ENCODE measurements at regions not wholly inside any gene's neighbourhood (a gene's known extent, or its start where the extent isn't known, plus 50 kb on each side); places are given as distances from the start of the nearest gene placed in this dataset.
"Not testable (repeated sequence)": the region's sequence is repeated elsewhere in the genome, so short reads cannot be mapped to it uniquely, and the experiment has no call there.

GRCh38 chr12:46569826-46570439, 197.4 kb upstream of the SLC38A2 start:
- DNase-seq: no peak

GRCh38 chr12:46567667-46568066, 195.1 kb upstream of the SLC38A2 start:
- no peak for DNase-seq

- DNase-seq: no peak
These were observed 190.2 kb upstream of the SLC38A2 start for GRCh38 chr12:46562625-46563225.

GRCh38 chr12:46561769-46562624, 189.4 kb upstream of the SLC38A2 start:
- DNase-seq: not testable (repeated sequence)

GRCh38 chr12:46560874-46561273, 188.3 kb upstream of the SLC38A2 start:
- no peak for DNase-seq

- no peak for DNase-seq
These were observed 187.5 kb upstream of the SLC38A2 start for GRCh38 chr12:46560089-46560488.

- no peak for DNase-seq
These were observed 186.7 kb upstream of the SLC38A2 start for GRCh38 chr12:46559311-46559710.

- DNase-seq: no peak
These were observed 186.1 kb upstream of the SLC38A2 start for GRCh38 chr12:46558677-46559076.

- no peak for DNase-seq
These were observed 185.2 kb upstream of the SLC38A2 start for GRCh38 chr12:46557539-46558373.

GRCh38 chr12:46556819-46557524, 184.4 kb upstream of the SLC38A2 start:
- DNase-seq: no peak

GRCh38 chr12:46556105-46556559, 183.6 kb upstream of the SLC38A2 start:
- no peak for DNase-seq

GRCh38 chr12:46555406-46555852, 182.9 kb upstream of the SLC38A2 start:
- no peak for DNase-seq

GRCh38 chr12:46554460-46554859, 181.9 kb upstream of the SLC38A2 start:
- no peak for DNase-seq

GRCh38 chr12:46553911-46554310, 181.3 kb upstream of the SLC38A2 start:
- no peak for DNase-seq

- no peak for DNase-seq
These were observed 180.7 kb upstream of the SLC38A2 start for GRCh38 chr12:46553266-46553665.

GRCh38 chr12:46550266-46550879, 177.8 kb upstream of the SLC38A2 start:
- DNase-seq: no peak

- DNase-seq: no peak
These were observed 177.1 kb upstream of the SLC38A2 start for GRCh38 chr12:46549527-46550265.

GRCh38 chr12:46548605-46549071, 176.1 kb upstream of the SLC38A2 start:
- DNase-seq: no peak

GRCh38 chr12:46547421-46548354, 175.1 kb upstream of the SLC38A2 start:
- DNase-seq: no peak

Data from activated gamma-delta T cell treated with Interleukin-2 at 50 U/mL for 16 hours (primary cell).